Panc1 (cell line): ENCODE measurements at regions not wholly inside any gene's neighbourhood (a gene's known extent, or its start where the extent isn't known, plus 50 kb on each side); places are given as distances from the start of the nearest gene placed in this dataset.

Source experiments
- ATAC-seq: fragments of 200-7000 bp; cut with Tn5 transposase; 2 replicates; pipeline ENCODE4 v1.9.1; 2020; ENCODE audit warnings: mild to moderate bottlenecking, moderate library complexity
- BruUV-seq: library from RNA; stranded (reverse); fragments of 400-500 nt; replicated peaks from 2 replicates; lab custom pipeline; 2021; lab: Mats Ljungman, UMichigan
- CTCF ChIA-PET: fragments of 300-600 bp; sonication (Branson Sonifier 250); formaldehyde crosslinking; loops from one replicate; lab custom pipeline; 2022; ENCODE audit warnings: antibody characterized with exemption; lab: Charles Lee
- POLR2A ChIA-PET: fragments of 300-600 bp; sonication (Branson Sonifier 250); formaldehyde crosslinking; loops from one replicate; lab custom pipeline; 2022; ENCODE audit warnings: antibody characterized with exemption; lab: Charles Lee
- DNase-seq: peaks from one replicate; pipeline ENCODE4 v3.0.0-alpha.2; 2010; ENCODE audit warnings: low read depth, low spot score
- H3K27ac ChIP-seq: 2 replicates; pipeline ENCODE4 v1.5.1; 2011; ENCODE audit warnings: mild to moderate bottlenecking, low read length, inconsistent platforms
- H3K27me3 ChIP-seq: fragments of 200-500 bp; sonication (Bioruptor generic); 2 replicates; pipeline ENCODE4 v1.6.0; 2014; ENCODE audit warnings: low read length, inconsistent platforms; ENCODE audit not compliant: control insufficient read depth, insufficient read depth
- H3K36me3 ChIP-seq: fragments of 200-500 bp; sonication (Bioruptor generic); 2 replicates; pipeline ENCODE4 v1.5.1; 2014; ENCODE audit warnings: inconsistent platforms, mild to moderate bottlenecking, low read length, moderate library complexity; ENCODE audit not compliant: control insufficient read depth, insufficient read depth
- H3K4me1 ChIP-seq: 2 replicates; pipeline ENCODE4 v1.5.1; 2011; ENCODE audit warnings: inconsistent platforms, mild to moderate bottlenecking, low read length, moderate library complexity; ENCODE audit not compliant: control insufficient read depth, insufficient read depth
- H3K4me3 ChIP-seq, 2 experiments: 2 replicates each; pipeline ENCODE4 v1.5.1; 2011 to 2012; ENCODE audit warnings: low read depth in 2 of 2, low read length in 2 of 2, mild to moderate bottlenecking in 2 of 2, inconsistent platforms in 1 of 2, moderate library complexity in 1 of 2
- H3K9me3 ChIP-seq: fragments of 200-500 bp; sonication (Bioruptor generic); 2 replicates; pipeline ENCODE4 v1.5.1; 2014; ENCODE audit warnings: low read depth, mild to moderate bottlenecking, inconsistent platforms, low read length, moderate library complexity; ENCODE audit not compliant: control insufficient read depth, insufficient read depth
- POLR2AphosphoS5 ChIP-seq: IDR thresholded peaks from 2 replicates; pipeline ENCODE4 v1.6.1; 2012; ENCODE audit warnings: mild to moderate bottlenecking, low read depth, low read length, moderate library complexity
- SIN3A ChIP-seq: IDR thresholded peaks from 2 replicates; pipeline ENCODE4 v1.6.1; 2012; ENCODE audit warnings: low read depth, mild to moderate bottlenecking, low read length, moderate library complexity, borderline replicate concordance; ENCODE audit not compliant: insufficient read depth
- TCF7L2 ChIP-seq: IDR thresholded peaks from 2 replicates; pipeline ENCODE4 v1.6.1; 2011; ENCODE audit warnings: mild to moderate bottlenecking, low read depth, low read length, inconsistent platforms
- in situ Hi-C: cut with HindIII; loops from 2 replicates; pipeline ENCODE4 v1.10.0; 2016; ENCODE audit warnings: low sequenced_read_pairs, low pct_unique_long_range_greater_than_20kb
- intact Hi-C: fragments of 100-400 bp; cut with micrococcal nuclease; formaldehyde crosslinking; loops from one replicate; pipeline ENCODE4 v1.10.0; 2022; ENCODE audit not compliant: unreplicated experiment
- TF ChIP-seq, protein P1 (sequence below): fragments of 450-650 bp; IDR thresholded peaks from 2 replicates; pipeline ENCODE4 v1.5.1; 2017; ENCODE audit warnings: mild to moderate bottlenecking
- TF ChIP-seq, protein P2 (sequence below), 2 experiments: IDR thresholded peaks; 2 replicates each; pipeline ENCODE4 v1.6.1; 2011 to 2012; ENCODE audit warnings: low read depth in 2 of 2, control low read depth in 1 of 2, low read length in 1 of 2, mild to moderate bottlenecking in 1 of 2, moderate library complexity in 1 of 2; ENCODE audit not compliant: insufficient read depth in 1 of 2

DNA sequence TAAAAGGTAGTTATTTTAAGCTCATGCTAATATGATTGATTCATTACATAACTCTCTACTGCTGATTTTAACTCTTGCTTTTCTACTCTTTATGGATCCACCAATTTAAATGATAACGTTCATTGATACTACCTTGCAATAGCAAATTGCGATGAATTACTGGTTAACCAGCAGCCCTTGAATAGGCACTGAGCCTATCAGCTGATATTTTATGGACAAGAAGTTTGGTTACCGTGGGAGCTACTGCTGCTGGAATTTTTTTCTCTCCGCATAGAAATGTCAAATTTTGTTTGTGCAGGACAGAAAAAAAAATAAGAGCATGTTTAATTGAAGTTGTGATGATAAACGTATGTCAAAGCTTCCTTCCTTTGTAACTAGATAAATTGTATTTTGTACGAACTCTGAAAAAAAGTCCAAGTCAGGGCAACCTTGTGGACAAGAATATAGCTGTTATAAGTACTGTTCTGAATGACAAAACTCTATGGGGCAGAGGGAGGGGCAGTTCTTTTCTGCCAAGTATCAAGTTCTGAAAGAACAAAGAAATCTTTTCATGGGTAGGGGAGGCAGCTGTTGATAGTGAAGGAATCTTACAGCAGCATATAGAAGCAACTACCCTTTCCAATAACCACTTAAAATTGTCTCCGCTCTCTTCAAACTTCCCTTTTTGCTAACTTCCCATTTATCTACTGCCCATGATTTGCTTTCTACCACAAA lies 434.9 kb upstream of the PABPC4L start:
- Histone ChIP-seq H3K4me3 (no peak overlapping the region), H3K27me3 (no peaks in the 10 kb centered on the region), H3K4me1 (no peaks in the 10 kb centered on the region), H3K36me3 (no peaks in the 10 kb centered on the region), H3K9me3 (no peaks in the 10 kb centered on the region), H3K27ac (no peak overlapping the region)
- ChIA-PET CTCF (no interaction called here), POLR2A (no interaction called here)
- in situ Hi-C loops (no loop called here), intact Hi-C loops (no loop called here)
- no peak for ATAC-seq
- no peak for DNase-seq
- BruUV-seq = no TSS peak
- no peak for TF ChIP-seq TCF7L2
- TF ChIP-seq, protein P1, sequence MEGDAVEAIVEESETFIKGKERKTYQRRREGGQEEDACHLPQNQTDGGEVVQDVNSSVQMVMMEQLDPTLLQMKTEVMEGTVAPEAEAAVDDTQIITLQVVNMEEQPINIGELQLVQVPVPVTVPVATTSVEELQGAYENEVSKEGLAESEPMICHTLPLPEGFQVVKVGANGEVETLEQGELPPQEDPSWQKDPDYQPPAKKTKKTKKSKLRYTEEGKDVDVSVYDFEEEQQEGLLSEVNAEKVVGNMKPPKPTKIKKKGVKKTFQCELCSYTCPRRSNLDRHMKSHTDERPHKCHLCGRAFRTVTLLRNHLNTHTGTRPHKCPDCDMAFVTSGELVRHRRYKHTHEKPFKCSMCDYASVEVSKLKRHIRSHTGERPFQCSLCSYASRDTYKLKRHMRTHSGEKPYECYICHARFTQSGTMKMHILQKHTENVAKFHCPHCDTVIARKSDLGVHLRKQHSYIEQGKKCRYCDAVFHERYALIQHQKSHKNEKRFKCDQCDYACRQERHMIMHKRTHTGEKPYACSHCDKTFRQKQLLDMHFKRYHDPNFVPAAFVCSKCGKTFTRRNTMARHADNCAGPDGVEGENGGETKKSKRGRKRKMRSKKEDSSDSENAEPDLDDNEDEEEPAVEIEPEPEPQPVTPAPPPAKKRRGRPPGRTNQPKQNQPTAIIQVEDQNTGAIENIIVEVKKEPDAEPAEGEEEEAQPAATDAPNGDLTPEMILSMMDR = no peak
- TF ChIP-seq, protein P2, sequence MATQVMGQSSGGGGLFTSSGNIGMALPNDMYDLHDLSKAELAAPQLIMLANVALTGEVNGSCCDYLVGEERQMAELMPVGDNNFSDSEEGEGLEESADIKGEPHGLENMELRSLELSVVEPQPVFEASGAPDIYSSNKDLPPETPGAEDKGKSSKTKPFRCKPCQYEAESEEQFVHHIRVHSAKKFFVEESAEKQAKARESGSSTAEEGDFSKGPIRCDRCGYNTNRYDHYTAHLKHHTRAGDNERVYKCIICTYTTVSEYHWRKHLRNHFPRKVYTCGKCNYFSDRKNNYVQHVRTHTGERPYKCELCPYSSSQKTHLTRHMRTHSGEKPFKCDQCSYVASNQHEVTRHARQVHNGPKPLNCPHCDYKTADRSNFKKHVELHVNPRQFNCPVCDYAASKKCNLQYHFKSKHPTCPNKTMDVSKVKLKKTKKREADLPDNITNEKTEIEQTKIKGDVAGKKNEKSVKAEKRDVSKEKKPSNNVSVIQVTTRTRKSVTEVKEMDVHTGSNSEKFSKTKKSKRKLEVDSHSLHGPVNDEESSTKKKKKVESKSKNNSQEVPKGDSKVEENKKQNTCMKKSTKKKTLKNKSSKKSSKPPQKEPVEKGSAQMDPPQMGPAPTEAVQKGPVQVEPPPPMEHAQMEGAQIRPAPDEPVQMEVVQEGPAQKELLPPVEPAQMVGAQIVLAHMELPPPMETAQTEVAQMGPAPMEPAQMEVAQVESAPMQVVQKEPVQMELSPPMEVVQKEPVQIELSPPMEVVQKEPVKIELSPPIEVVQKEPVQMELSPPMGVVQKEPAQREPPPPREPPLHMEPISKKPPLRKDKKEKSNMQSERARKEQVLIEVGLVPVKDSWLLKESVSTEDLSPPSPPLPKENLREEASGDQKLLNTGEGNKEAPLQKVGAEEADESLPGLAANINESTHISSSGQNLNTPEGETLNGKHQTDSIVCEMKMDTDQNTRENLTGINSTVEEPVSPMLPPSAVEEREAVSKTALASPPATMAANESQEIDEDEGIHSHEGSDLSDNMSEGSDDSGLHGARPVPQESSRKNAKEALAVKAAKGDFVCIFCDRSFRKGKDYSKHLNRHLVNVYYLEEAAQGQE (IDR thresholded peaks at IDR 0.05; ENCODE audit: insufficient read depth in 1 of 2, low read depth in 2 of 2, low read length in 1 of 2) = no peak
- TF ChIP-seq POLR2AphosphoS5 = no peak
- no peak for TF ChIP-seq SIN3A

DNA sequence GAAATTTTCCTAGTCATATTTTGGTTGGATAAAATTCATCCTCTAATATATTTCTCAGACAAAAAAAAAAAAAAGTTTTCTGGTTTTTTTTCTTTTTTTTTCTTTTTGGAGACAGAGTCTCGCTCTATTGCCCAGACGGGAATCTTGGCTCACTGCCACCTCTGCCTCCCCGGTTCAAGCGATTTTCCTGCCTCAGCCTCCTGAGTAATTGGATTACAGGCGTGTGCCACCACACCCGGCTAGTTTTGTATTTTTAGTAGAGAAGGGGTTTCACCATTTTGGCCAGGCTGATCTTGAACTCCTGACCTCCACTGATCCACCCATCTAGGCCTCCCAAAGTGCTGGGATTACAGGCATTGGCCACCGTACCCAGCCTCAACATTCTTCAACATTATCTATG lies 432.7 kb upstream of the PABPC4L start:
- H3K36me3 ChIP-seq = no peaks in the 10 kb centered on the region
- no peaks in the 10 kb centered on the region for H3K9me3 ChIP-seq
- BruUV-seq = no TSS peak
- H3K4me1 ChIP-seq = no peaks in the 10 kb centered on the region
- no peak for ATAC-seq
- intact Hi-C loops (no loop called here), in situ Hi-C loops (no loop called here)
- no peaks in the 10 kb centered on the region for H3K27me3 ChIP-seq
- ChIA-PET CTCF (no interaction called here), POLR2A (no interaction called here)
- no peak overlapping the region for H3K27ac ChIP-seq
- H3K4me3 ChIP-seq = no peak overlapping the region
- TF ChIP-seq TCF7L2 = no peak
- TF ChIP-seq, protein P2 (IDR thresholded peaks at IDR 0.05; ENCODE audit: insufficient read depth in 1 of 2, low read depth in 2 of 2, low read length in 1 of 2) = no peak
- TF ChIP-seq, protein P1 = no peak
- no peak for TF ChIP-seq SIN3A
- no peak for TF ChIP-seq POLR2AphosphoS5
- no peak for DNase-seq
